ENCODE measurements at regions not wholly inside any gene's neighbourhood (a gene's known extent, or its start where the extent isn't known, plus 50 kb on each side); places are given as distances from the start of the nearest gene placed in this dataset.

- 43% methylated on average over 4 of the region's 5 CpGs for WGBS (ENCODE audit: insufficient coverage)
- Histone ChIP-seq H3K9me3 (ENCODE audit: control insufficient read depth, insufficient read depth, low read length) (no peaks in the 10 kb centered on the region), H3K27ac (ENCODE audit: low read depth, low read length) (no peak overlapping the region), H3K27me3 (ENCODE audit: control insufficient read depth, insufficient read depth, low read length) (no peaks in the 10 kb centered on the region), H3K36me3 (ENCODE audit: control insufficient read depth, insufficient read depth, low read length) (no peaks in the 10 kb centered on the region), H3K4me3 (ENCODE audit: low read depth, low read length) (no peak overlapping the region), H3K4me1 (ENCODE audit: control insufficient read depth, insufficient read depth, low read length) (no peaks in the 10 kb centered on the region)
- no peak for DNase-seq (ENCODE audit: low read depth in 4 of 6, low spot score in 6 of 6)
Observed at GRCh38 chr16:51426276-51426675, 275.2 kb upstream of the SALL1 start.

GRCh38 chr16:51420247-51420646 lies 269.2 kb upstream of the SALL1 start:
- H3K36me3 ChIP-seq (ENCODE audit: control insufficient read depth, insufficient read depth, low read length), result no peaks in the 10 kb centered on the region
- no peak for DNase-seq (ENCODE audit: low read depth in 4 of 6, low spot score in 6 of 6)
- H3K9me3 ChIP-seq (ENCODE audit: control insufficient read depth, insufficient read depth, low read length), result no peaks in the 10 kb centered on the region
- WGBS (ENCODE audit: insufficient coverage), result no CpG with 5 or more reads among the region's 2 CpGs
- no peaks in the 10 kb centered on the region for H3K4me1 ChIP-seq (ENCODE audit: control insufficient read depth, insufficient read depth, low read length)
- no peak overlapping the region for H3K4me3 ChIP-seq (ENCODE audit: low read depth, low read length)
- no peaks in the 10 kb centered on the region for H3K27me3 ChIP-seq (ENCODE audit: control insufficient read depth, insufficient read depth, low read length)
- H3K27ac ChIP-seq (ENCODE audit: low read depth, low read length), result no peak overlapping the region

GRCh38 chr16:51419768-51420167 lies 268.7 kb upstream of the SALL1 start:
- Histone ChIP-seq H3K9me3 (ENCODE audit: control insufficient read depth, insufficient read depth, low read length) (no peaks in the 10 kb centered on the region), H3K4me3 (ENCODE audit: low read depth, low read length) (no peak overlapping the region), H3K27me3 (ENCODE audit: control insufficient read depth, insufficient read depth, low read length) (no peaks in the 10 kb centered on the region), H3K4me1 (ENCODE audit: control insufficient read depth, insufficient read depth, low read length) (no peaks in the 10 kb centered on the region), H3K27ac (ENCODE audit: low read depth, low read length) (no peak overlapping the region), H3K36me3 (ENCODE audit: control insufficient read depth, insufficient read depth, low read length) (no peaks in the 10 kb centered on the region)
- no CpG with 5 or more reads among the region's 2 CpGs for WGBS (ENCODE audit: insufficient coverage)
- DNase-seq (ENCODE audit: low read depth in 4 of 6, low spot score in 6 of 6), result no peak

GRCh38 chr16:51418258-51418657 lies 267.2 kb upstream of the SALL1 start:
- Histone ChIP-seq H3K27me3 (ENCODE audit: control insufficient read depth, insufficient read depth, low read length) (no peaks in the 10 kb centered on the region), H3K4me1 (ENCODE audit: control insufficient read depth, insufficient read depth, low read length) (no peaks in the 10 kb centered on the region), H3K27ac (ENCODE audit: low read depth, low read length) (no peak overlapping the region), H3K36me3 (ENCODE audit: control insufficient read depth, insufficient read depth, low read length) (no peaks in the 10 kb centered on the region), H3K4me3 (ENCODE audit: low read depth, low read length) (no peak overlapping the region), H3K9me3 (ENCODE audit: control insufficient read depth, insufficient read depth, low read length) (no peaks in the 10 kb centered on the region)
- WGBS (ENCODE audit: insufficient coverage), result 70% methylated on average over 3 of the region's 6 CpGs
- DNase-seq (ENCODE audit: low read depth in 4 of 6, low spot score in 6 of 6), result peak in 2 of 6 donors; percentile 47 to 51

- H3K27me3 ChIP-seq (ENCODE audit: control insufficient read depth, insufficient read depth, low read length), result no peaks in the 10 kb centered on the region
- H3K36me3 ChIP-seq (ENCODE audit: control insufficient read depth, insufficient read depth, low read length), result no peaks in the 10 kb centered on the region
- H3K9me3 ChIP-seq (ENCODE audit: control insufficient read depth, insufficient read depth, low read length), result no peaks in the 10 kb centered on the region
- H3K4me1 ChIP-seq (ENCODE audit: control insufficient read depth, insufficient read depth, low read length), result no peaks in the 10 kb centered on the region
- 85% methylated on average over 5 of the region's 6 CpGs for WGBS (ENCODE audit: insufficient coverage)
- H3K4me3 ChIP-seq (ENCODE audit: low read depth, low read length), result no peak overlapping the region
- H3K27ac ChIP-seq (ENCODE audit: low read depth, low read length), result no peak overlapping the region
- DNase-seq (ENCODE audit: low read depth in 4 of 6, low spot score in 6 of 6), result peak in 2 of 6 donors; percentile 53 to 72
Observed at GRCh38 chr16:51416926-51417325, 265.9 kb upstream of the SALL1 start.

- Histone ChIP-seq H3K27me3 (ENCODE audit: control insufficient read depth, insufficient read depth, low read length) (no peaks in the 10 kb centered on the region), H3K4me3 (ENCODE audit: low read depth, low read length) (no peak overlapping the region), H3K9me3 (ENCODE audit: control insufficient read depth, insufficient read depth, low read length) (no peaks in the 10 kb centered on the region), H3K36me3 (ENCODE audit: control insufficient read depth, insufficient read depth, low read length) (no peaks in the 10 kb centered on the region), H3K27ac (ENCODE audit: low read depth, low read length) (no peak overlapping the region), H3K4me1 (ENCODE audit: control insufficient read depth, insufficient read depth, low read length) (no peaks in the 10 kb centered on the region)
- DNase-seq (ENCODE audit: low read depth in 4 of 6, low spot score in 6 of 6), result no peak
- WGBS (ENCODE audit: insufficient coverage), result 75% methylated on average over 2 of the region's 2 CpGs
Observed at GRCh38 chr16:51410125-51410524, 259.1 kb upstream of the SALL1 start.

GRCh38 chr16:51409001-51409675 lies 258.1 kb upstream of the SALL1 start:
- H3K9me3 ChIP-seq (ENCODE audit: control insufficient read depth, insufficient read depth, low read length), result no peaks in the 10 kb centered on the region
- WGBS (ENCODE audit: insufficient coverage), result 100% methylated on average over 2 of the region's 5 CpGs
- peak in 1 of 6 donors; percentile 6 for DNase-seq (ENCODE audit: low read depth in 4 of 6, low spot score in 6 of 6)
- no peak overlapping the region for H3K27ac ChIP-seq (ENCODE audit: low read depth, low read length)
- H3K4me1 ChIP-seq (ENCODE audit: control insufficient read depth, insufficient read depth, low read length), result no peaks in the 10 kb centered on the region
- no peaks in the 10 kb centered on the region for H3K36me3 ChIP-seq (ENCODE audit: control insufficient read depth, insufficient read depth, low read length)
- H3K27me3 ChIP-seq (ENCODE audit: control insufficient read depth, insufficient read depth, low read length), result no peaks in the 10 kb centered on the region
- no peak overlapping the region for H3K4me3 ChIP-seq (ENCODE audit: low read depth, low read length)

- H3K4me1 ChIP-seq (ENCODE audit: control insufficient read depth, insufficient read depth, low read length), result no peaks in the 10 kb centered on the region
- H3K27ac ChIP-seq (ENCODE audit: low read depth, low read length), result no peak overlapping the region
- DNase-seq (ENCODE audit: low read depth in 4 of 6, low spot score in 6 of 6), result peak in 1 of 6 donors; percentile 6
- no peak overlapping the region for H3K4me3 ChIP-seq (ENCODE audit: low read depth, low read length)
- H3K36me3 ChIP-seq (ENCODE audit: control insufficient read depth, insufficient read depth, low read length), result no peaks in the 10 kb centered on the region
- H3K27me3 ChIP-seq (ENCODE audit: control insufficient read depth, insufficient read depth, low read length), result no peaks in the 10 kb centered on the region
- H3K9me3 ChIP-seq (ENCODE audit: control insufficient read depth, insufficient read depth, low read length), result no peaks in the 10 kb centered on the region
- WGBS (ENCODE audit: insufficient coverage), result no CpG with 5 or more reads among the region's 4 CpGs
Observed at GRCh38 chr16:51408357-51408756, 257.3 kb upstream of the SALL1 start.

- H3K9me3 ChIP-seq (ENCODE audit: control insufficient read depth, insufficient read depth, low read length), result no peaks in the 10 kb centered on the region
- no peaks in the 10 kb centered on the region for H3K36me3 ChIP-seq (ENCODE audit: control insufficient read depth, insufficient read depth, low read length)
- H3K27me3 ChIP-seq (ENCODE audit: control insufficient read depth, insufficient read depth, low read length), result no peaks in the 10 kb centered on the region
- no peak for DNase-seq (ENCODE audit: low read depth in 4 of 6, low spot score in 6 of 6)
- H3K4me1 ChIP-seq (ENCODE audit: control insufficient read depth, insufficient read depth, low read length), result no peaks in the 10 kb centered on the region
- WGBS (ENCODE audit: insufficient coverage), result 86% methylated on average over 1 of the region's 1 CpG
- no peak overlapping the region for H3K27ac ChIP-seq (ENCODE audit: low read depth, low read length)
- no peak overlapping the region for H3K4me3 ChIP-seq (ENCODE audit: low read depth, low read length)
Observed at GRCh38 chr16:51407921-51408320, 256.9 kb upstream of the SALL1 start.

GRCh38 chr16:51407199-51407598 lies 256.1 kb upstream of the SALL1 start:
- no peak for DNase-seq (ENCODE audit: low read depth in 4 of 6, low spot score in 6 of 6)
- no peaks in the 10 kb centered on the region for H3K27me3 ChIP-seq (ENCODE audit: control insufficient read depth, insufficient read depth, low read length)
- H3K4me3 ChIP-seq (ENCODE audit: low read depth, low read length), result no peak overlapping the region
- WGBS (ENCODE audit: insufficient coverage), result 76% methylated on average over 2 of the region's 4 CpGs
- no peaks in the 10 kb centered on the region for H3K4me1 ChIP-seq (ENCODE audit: control insufficient read depth, insufficient read depth, low read length)
- H3K9me3 ChIP-seq (ENCODE audit: control insufficient read depth, insufficient read depth, low read length), result no peaks in the 10 kb centered on the region
- H3K36me3 ChIP-seq (ENCODE audit: control insufficient read depth, insufficient read depth, low read length), result no peaks in the 10 kb centered on the region
- no peak overlapping the region for H3K27ac ChIP-seq (ENCODE audit: low read depth, low read length)
